HuH-7 (cell line): ENCODE measurements at regions not wholly inside any gene's neighbourhood (a gene's known extent, or its start where the extent isn't known, plus 50 kb on each side); places are given as distances from the start of the nearest gene placed in this dataset.

Experiments
- DNase-seq: peaks from one replicate; pipeline ENCODE4 v3.0.0; 2011; ENCODE audit warnings: low spot score

DNA sequence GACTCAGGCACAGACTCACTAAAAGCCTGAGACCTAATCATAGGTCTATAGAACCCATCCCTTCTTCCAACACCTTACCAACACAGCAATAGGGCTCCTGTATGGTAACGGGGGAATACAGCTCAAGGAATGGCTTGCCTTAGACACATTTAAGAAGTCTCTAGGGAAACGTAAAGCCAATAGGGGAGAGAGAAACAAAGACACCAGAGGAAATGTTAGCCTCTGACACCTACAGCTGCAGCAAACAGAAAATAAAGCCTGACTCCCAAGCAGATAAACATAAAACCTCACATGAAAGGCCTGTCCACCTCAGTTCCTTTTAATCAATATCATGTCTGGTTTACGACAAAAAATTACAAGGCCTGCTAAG is 51.1 kb upstream of the NCOA1 start:
- DNase-seq, result no peak

DNA sequence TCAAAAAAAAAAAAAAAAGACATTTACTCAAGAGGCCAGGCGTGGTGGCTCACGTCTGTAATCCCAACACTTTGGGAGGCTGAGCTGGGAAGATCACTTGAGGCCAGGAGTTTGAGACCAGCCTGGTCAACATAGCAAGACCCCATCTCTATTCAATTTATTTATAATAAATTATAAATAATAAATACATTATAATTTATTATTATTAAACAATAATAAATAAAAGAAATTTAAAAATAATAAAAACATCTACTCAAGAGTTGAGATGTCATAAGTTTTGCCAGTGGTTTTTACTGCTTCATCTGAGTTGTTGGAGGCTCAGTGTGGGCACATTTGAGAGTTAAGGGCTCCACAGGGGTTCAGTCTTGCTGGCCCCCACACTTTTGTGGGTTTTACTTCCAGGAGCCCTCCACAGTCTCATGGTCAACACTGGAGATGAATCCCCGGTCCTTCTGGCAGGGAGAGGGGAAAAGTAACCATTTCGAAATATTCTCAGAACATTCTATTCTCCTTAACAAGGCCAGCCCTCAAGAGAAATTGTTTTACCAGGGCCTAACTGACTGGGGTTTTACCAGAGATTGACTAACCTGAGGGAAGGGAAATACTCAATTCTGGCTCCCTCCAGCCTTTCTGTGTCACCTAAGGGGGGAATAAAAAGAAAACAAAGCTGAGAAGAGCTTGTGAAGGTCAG is 51.6 kb upstream of the NCOA1 start:
- DNase-seq, result no peak

DNA sequence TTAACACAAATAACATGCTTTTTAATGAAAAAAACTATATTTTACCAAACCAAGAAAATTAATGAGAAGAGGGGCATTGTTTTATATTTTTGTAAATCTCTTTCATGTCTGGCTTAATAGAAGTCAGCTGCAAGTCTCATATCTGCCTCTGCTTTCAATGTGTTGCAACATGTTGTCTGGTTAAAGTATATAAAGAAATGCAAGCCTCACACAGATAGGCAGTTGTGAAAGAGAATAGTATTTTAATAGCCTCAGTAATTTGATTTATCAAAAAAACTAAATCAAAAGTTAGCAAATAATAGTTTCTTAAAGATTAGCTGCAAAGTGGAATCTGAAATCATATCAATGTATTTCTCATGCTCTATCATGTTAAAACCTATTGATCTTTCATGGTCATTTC is 52.9 kb upstream of the NCOA1 start:
- DNase-seq, result no peak

DNA sequence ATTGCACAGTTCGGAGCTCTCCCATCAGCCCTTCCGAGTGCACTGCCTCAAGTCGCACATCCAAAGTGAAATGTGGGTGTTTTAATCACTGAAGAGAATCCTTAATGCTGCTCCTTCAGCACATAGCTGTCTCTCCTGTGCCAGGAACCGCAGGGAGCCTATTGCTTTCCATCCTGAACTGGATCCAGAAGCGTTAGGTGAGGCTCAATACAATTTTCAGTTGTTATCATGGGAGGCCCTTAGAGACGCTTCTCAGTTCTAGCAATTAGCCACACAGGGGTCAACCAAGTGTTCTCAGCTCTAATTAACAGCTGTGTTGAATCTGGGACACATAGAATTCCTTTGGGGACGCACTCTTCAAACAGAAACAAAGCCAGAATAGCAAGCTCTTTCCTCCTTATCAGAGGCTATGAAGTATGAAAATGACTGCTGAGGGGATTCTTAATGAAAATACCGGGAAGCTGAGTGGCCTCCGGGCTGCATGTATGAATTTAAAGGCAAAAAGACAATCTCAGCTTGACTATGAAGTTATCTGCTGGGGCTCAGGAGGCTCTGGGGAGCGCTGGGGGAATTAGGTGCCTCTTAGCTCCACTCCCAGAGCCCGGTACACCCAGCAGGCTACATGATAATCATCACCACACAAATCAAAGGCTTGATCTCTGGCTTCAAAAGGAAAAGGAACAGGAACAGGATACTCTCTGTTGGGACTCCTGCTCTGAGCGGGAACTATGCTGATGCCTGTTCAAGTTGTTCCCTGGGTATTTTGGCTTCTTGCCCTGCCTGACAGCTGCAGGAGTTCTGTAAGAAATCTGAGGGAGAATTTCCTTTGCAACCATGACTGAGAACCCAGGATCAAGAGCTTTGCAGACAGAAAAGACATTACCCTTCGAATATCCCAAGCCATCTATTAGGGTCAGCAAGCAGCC is 55.4 kb upstream of the NCOA1 start:
- DNase-seq, result no peak

DNA sequence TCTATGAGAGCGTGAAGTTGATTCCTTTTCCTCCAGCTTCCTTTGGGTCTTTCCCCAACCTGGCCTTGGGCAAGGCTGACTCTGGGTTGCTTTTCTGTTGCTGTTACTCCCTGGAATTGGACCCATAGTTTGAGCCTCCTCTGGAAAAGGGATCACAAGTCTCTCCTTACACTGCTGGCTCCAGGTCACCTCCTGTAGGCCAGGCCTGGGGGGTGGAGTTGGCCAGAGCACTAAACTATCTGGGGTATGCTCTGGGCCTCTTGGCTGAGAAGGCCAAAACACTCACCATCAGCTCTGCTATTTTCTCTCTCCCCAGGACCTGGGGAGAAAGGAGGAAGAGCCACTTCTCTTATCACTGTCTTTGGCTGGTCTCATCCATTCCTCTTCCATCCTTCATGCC is 56.5 kb upstream of the NCOA1 start:
- no peak for DNase-seq

DNA sequence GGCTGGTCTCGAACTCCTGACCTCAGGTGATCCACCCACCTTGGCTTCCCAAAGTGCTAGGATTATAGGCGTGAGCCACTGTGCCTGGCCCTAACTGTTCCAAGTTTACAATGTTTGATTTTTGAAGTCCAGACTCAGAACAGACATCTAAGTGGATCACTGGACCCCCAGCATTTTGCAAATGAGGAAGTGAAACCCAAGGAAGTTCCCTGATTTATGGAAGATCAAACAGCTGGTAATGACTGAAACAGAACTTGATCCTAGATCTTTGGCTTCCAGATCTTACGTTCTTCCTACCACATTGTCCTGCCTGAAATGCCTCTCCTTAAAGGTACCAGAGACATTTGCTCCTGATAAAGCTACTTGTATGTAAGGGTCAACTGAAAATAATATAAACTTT is 58.3 kb upstream of the NCOA1 start:
- DNase-seq, result no peak

DNA sequence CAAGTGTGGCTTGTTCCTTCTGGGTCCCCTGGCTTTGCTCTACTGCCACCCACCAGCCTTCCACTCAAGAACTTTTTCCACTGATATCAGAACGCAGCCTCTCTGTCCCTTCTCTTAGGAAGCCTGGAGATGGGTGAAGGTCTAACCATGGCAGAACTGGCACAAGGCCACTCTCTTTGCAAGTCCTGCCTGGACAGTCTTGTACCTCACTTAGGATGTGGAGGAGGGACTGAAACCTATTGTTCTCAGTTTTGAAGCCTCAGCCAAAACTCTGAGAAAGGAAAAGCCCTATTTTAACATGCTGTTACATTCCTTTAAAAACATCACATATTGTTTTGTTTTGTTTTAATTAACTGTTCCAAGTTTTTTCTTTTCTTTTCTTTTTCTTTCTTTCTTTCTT is 58.9 kb upstream of the NCOA1 start:
- no peak for DNase-seq

DNA sequence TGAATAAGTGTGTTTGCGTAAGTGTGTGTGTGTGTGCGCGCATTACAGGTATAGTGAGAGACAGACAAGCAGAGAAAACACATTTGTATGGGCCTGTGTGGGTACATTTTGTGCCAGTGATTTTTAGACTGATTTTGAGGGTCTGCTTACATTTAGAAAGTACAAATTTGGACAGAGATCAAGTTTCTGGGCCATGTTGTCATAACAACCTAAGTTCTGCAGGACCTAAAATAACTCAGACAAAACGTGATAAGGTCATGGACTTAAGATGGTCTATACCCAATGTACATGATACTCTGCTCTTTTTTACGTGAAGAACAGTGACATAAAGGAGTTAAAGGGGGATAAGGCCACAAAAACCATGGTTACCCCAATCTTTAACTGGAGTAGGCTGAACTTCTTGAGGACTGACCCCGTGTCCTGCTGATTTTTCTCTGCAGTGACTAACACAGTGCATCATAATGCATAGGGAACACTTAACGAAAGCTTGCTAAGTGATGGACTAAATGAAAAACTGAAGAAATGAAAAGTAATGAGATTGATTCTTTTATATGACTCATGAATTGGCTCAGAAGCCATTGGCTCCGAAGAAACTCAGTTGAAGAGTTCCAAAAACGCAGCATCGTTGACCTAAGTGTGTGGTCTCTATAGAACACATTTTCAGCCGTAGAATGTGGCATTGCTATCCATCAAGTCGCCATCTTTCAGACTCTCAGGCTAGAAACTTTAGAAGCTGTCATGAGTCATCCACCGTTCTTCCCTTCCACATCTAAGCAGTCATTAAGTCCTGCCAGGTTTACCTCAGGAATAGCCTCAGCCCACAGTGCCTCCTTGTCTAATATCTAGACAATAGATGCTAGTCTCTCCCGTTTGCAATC is 61.6 kb upstream of the NCOA1 start:
- DNase-seq, result no peak

DNA sequence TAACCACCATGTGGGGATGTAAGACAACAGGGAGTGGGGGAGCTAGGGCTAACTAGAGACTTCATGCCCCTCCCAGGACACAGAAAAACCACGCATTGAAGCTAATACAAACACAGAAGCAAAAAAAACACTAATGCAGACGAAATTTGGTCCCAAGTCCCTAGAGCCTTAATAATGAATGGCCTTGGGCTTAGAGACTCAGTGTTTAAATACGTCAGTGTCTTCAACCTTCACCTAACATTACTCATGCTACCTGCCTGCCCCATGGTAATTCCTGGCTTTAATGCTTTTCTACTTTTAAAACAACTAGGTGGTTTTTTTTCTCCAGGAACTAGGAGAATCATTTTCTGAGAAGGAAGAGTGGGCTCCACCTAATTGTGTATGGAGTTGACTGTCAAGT is 64.1 kb upstream of the ITSN2 start:
- no peak for DNase-seq

DNA sequence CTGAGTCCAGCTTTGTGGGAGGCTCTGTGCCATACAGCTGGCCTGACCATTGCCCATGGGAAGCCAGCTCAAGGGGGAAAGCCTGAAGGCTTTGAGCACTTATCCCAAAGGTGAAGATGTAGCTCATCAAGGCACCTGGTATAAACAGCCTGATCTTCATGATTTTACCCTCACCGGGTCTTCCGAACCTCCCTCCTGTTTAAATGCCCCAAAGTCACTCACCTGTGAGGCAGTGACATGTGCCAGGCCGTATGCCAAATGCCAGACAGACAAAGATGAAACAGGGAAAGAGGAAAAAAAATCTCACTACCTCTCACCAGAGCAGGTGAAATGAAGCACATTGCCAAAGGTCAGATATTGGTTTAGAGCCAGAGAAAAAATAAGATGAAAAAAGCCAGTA is 62.8 kb upstream of the ITSN2 start:
- DNase-seq, result no peak

DNA sequence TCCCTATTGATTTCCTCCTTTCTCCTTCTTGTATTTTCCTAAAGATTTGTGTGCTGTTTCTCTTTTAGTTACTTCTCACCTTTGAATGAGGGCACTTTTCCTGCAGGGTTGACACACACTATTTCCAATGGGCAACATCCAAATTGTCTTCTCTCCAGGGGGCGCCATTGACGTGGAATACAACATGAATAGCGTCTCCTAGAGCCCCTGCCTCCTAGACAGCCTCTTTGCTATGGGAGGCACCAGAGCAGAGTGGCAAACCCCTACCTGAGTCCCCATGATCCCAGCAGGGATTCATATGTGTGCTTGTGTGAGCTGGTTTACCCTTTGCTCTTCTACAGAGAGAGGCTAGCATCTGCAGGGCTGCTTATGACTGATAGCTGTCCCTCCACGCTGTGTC is 61.3 kb upstream of the ITSN2 start:
- DNase-seq, result peak; percentile 49

DNA sequence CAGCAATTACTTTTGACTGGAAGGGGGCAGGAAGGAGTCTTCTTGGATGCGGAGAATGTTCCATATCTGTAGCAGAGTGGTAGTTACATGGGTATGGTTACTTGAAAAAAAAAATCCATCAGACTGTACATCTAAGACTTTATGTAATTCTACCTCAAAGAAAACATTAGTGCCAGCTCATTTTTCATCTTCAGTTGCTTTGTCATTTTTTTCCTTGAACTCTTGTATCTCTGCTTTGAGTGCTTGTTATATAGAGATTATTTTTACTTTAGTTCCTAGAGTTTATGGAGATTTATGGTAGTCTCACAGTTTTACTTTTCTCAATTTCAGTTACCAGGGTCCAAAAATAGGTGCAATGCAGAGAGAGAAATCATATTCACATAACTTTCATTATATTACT is 60.0 kb upstream of the ITSN2 start:
- no peak for DNase-seq

DNA sequence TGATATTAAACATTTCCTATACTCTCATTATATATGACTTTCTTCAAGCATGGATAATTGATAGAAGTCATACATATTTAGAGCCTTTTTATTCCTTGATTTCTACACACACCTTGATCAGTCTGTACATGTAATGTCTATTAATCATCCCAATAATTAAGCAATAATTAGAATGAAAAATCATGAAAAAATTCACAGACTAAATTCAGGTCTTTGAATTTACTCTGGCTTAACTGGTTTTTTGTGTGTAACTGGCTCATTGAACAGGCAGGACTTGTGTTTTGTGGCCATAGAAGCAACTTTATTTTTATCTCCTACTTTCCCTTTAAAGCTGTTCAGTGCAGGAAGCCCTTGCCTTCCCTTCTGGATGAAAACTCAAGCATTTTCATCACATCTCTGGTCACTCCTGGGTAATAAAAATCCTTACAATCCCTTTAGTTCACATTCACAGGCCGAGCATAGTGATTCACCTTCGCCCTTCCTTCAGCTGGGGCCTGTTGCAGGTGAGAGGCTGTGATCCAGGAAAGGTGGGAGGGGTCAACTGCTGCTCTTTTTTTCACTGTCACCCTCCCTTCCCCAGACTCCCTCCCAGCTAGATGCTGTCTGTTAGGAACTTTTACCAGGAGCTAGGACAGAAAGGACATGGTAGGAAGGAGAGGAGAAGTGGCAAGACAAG is 58.0 kb upstream of the ITSN2 start:
- no peak for DNase-seq

DNA sequence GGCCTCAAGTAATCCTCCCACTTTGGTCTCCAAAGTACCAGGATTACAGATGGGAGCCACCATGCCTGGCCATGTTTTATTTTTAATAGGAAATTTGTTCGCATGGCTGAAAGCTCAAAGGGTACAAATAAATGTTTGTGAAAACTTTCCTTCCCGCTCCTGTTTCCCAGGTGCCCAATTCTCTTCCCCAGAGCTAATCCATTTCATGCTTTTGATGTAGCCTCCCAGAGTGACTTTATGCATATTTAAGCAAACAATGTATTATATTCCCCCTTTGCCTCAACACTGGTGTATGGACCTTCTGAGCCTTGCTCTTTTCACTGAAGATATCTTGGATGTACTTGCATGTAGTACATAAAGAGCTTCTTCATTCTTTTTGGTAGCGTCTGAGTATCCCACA is 52.5 kb upstream of the ITSN2 start:
- no peak for DNase-seq

DNA sequence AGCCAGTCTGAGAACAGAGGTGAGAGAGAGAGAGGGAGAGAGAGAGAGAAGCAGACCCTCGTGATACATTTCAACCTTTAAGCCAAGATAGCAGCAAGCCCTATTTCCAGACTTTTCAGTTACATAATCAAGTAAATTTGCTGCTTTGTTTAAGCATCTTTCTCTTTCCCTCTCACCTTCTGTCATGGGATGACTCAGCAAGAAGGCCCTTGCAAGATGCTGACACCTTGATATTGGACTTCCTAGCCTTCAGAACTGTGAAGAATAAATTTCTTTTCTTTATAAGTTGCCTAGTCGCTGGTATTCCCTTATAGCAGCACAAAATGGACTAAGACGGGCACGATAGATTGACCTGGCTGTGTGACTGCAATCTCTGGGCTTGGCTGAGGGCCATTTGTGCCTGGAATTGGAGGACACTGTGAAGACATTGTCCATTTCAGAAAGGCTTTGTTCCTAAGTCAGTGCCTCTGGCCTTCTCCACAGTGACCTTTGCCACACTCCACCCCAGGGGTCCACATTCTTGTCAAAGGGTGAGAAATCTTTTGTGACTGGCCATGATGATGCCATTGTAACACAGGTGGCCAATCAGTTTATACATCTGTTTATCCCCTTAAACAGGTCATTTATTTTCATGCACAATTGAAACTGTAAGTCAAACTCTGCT is 51.3 kb upstream of the ITSN2 start:
- DNase-seq, result no peak

DNA sequence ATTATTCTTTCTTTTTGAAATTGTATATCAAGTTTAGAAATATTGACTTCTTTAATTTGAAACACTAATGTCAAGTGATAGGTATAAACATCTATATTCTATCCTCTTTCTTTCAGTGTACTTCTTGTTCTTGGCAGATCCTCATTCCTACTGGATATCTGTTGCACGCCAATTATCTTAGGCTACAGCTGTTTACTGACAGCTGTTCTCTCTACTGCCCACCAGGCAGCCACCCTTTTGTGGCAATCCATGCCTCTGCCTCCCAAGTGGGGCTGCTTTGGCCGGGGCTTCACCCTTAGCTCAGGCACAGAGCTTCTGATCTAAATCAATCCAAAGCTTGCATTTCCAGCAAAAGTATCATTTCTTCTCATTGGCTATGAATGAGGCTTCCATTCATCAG is 50.6 kb upstream of the ITSN2 start:
- no peak for DNase-seq

DNA sequence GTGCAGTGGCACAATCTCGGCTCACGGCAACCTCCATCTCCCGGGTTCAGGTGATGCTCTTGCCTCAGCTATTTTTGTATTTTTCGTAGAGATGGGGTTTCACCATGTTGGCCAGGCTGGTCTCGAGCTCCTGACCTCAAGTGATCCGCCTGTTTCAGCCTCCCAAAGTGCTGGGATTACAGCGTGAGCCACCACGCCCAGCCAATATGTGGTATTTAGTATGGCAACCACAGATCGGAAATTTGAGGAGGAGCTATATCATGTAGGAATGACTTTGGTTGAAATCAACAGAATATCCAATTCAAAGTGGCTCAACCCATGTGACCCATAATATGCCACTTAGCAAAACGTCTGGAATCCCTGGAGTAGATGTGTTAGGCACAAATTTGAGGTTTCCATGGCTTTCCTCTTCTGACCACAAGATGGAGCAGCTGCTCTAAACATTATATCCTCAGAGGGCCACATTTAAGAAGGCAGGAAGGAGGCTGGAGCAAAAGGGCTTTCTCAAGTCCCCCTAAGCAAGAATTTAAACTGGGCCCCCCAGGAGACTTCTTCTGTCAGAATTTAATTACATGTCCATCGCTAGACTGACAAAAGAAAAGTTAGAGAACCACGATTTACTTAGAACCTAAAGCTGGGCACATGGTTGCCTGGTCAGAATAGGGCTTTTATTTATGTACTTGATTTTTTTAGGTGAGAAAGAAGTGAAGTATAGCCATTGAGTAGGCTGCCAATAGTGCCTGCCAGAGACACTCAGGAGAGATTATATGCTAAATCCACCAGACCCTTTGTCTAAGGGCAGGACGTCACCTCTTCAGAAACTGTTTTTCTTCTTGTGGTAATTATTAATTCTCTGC is 49.6 kb upstream of the ITSN2 start:
- peak; percentile 57 for DNase-seq
